B cell (primary cell): ENCODE measurements at regions not wholly inside any gene's neighbourhood (a gene's known extent, or its start where the extent isn't known, plus 50 kb on each side); places are given as distances from the start of the nearest gene placed in this dataset.

Source experiments
- ATAC-seq: fragments of 200-7000 bp; cut with Tn5 transposase; one replicate; pipeline ENCODE4 v1.10.0; 2021; ENCODE audit warnings: low read depth, mild to moderate bottlenecking, moderate number of reproducible peaks, moderate library complexity
- CTCF ChIA-PET: fragments of 350-600 bp; sonication (Branson Sonifier 250); formaldehyde crosslinking; loops from one replicate; lab custom pipeline; 2021; ENCODE audit warnings: antibody characterized with exemption, inconsistent platforms; lab: Charles Lee
- POLR2A ChIA-PET: fragments of 350-600 bp; sonication (Branson Sonifier 250); formaldehyde crosslinking; loops from one replicate; lab custom pipeline; 2021; ENCODE audit warnings: antibody characterized with exemption; lab: Charles Lee
- DNase-seq: peaks from one replicate; pipeline ENCODE4 v3.0.0; 2013
- H2AFZ ChIP-seq: 2 replicates; pipeline ENCODE4 v1.6.1; 2012; ENCODE audit warnings: mild to moderate bottlenecking, low read depth, low read length; ENCODE audit not compliant: insufficient read depth, poor library complexity, severe bottlenecking
- H3K27ac ChIP-seq, 2 donors: 1 replicate in 1 of 2; 2 replicates in 1 of 2; pipeline ENCODE4 v1.5.1; 2012 to 2013; ENCODE audit warnings: low read length in 2 of 2, mild to moderate bottlenecking in 2 of 2, moderate library complexity in 1 of 2
- H3K27me3 ChIP-seq, 4 experiments: fragments of 200-600 bp in 1 of 4; sonication (generic) in 1 of 4; replicated peaks in 1 of 4; 1 replicate in 2 of 4; 2 replicates in 2 of 4; pipeline versions ENCODE4 v1.6.1 to v1.7.0; 2013 to 2016; ENCODE audit warnings: low read length in 3 of 4, mild to moderate bottlenecking in 2 of 4, mixed read lengths in 1 of 4, moderate library complexity in 1 of 4; ENCODE audit not compliant: insufficient read depth in 4 of 4, control insufficient read depth in 3 of 4; ENCODE audit errors: control extremely low read depth in 1 of 4
- H3K36me3 ChIP-seq, 2 experiments: replicated peaks in 1 of 2; 1 replicate in 1 of 2; 2 replicates in 1 of 2; pipeline versions ENCODE4 v1.6.1 to v1.7.1; 2013; ENCODE audit warnings: low read length in 1 of 2; ENCODE audit not compliant: insufficient read depth in 2 of 2, control insufficient read depth in 1 of 2; ENCODE audit errors: control extremely low read depth in 1 of 2, extremely low read depth in 1 of 2
- H3K4me1 ChIP-seq, 2 donors: fragments of 200-600 bp in 1 of 2; sonication (generic) in 1 of 2; 1 replicate in 1 of 2; 2 replicates in 1 of 2; pipeline versions ENCODE4 v1.5.1 to v1.6.1; 2013 to 2017; ENCODE audit warnings: low read length in 2 of 2; ENCODE audit not compliant: control insufficient read depth in 2 of 2, insufficient read depth in 2 of 2
- H3K4me2 ChIP-seq: replicated peaks from 2 replicates; pipeline ENCODE3; 2012; ENCODE audit warnings: mild to moderate bottlenecking, low read depth, low read length; ENCODE audit not compliant: poor library complexity, severe bottlenecking
- H3K4me3 ChIP-seq, 5 experiments: fragments of 200-600 bp in 1 of 5; sonication (generic) in 1 of 5; 1 replicate in 3 of 5; 2 replicates in 2 of 5; pipeline versions ENCODE4 v1.5.1 to v1.7.0; 2011 to 2016; ENCODE audit warnings: low read length in 4 of 5, mild to moderate bottlenecking in 4 of 5, low read depth in 2 of 5, control low read depth in 1 of 5, moderate library complexity in 1 of 5; ENCODE audit not compliant: insufficient read depth in 1 of 5; ENCODE audit errors: control extremely low read depth in 1 of 5, extremely low read depth in 1 of 5
- H3K79me2 ChIP-seq: fragments of 200-600 bp; sonication (generic); one replicate; pipeline ENCODE4 v1.6.0; 2016; ENCODE audit warnings: low read length; ENCODE audit not compliant: control insufficient read depth, insufficient read depth
- H3K9ac ChIP-seq: fragments of 200-600 bp; sonication (generic); 2 replicates; pipeline ENCODE4 v1.6.1; 2017; ENCODE audit warnings: mild to moderate bottlenecking, low read length, moderate library complexity
- H3K9me3 ChIP-seq, 3 donors: one replicate each; pipeline versions ENCODE4 v1.6.1 to v1.7.1; 2013; ENCODE audit warnings: low read length in 2 of 3; ENCODE audit not compliant: control insufficient read depth in 2 of 3, insufficient read depth in 1 of 3; ENCODE audit errors: control extremely low read depth in 1 of 3
- H4K20me1 ChIP-seq: 2 replicates; pipeline ENCODE4 v1.6.0; 2012; ENCODE audit warnings: mild to moderate bottlenecking, low read length; ENCODE audit not compliant: insufficient read depth, control insufficient read depth, poor library complexity, severe bottlenecking
- H3K27ac Mint-ChIP-seq: one replicate; pipeline ENCODE4 v1.8.0; 2021; ENCODE audit warnings: mixed read lengths
- H3K27me3 Mint-ChIP-seq: one replicate; pipeline ENCODE4 v1.8.0; 2021; ENCODE audit warnings: mixed read lengths
- H3K4me1 Mint-ChIP-seq: one replicate; pipeline ENCODE4 v1.8.0; 2021; ENCODE audit warnings: mixed read lengths
- H3K4me3 Mint-ChIP-seq: one replicate; pipeline ENCODE4 v1.8.0; 2021; ENCODE audit warnings: mixed read lengths
- H3K9me3 Mint-ChIP-seq: one replicate; pipeline ENCODE4 v1.8.0; 2022; ENCODE audit warnings: mixed read lengths; ENCODE audit not compliant: insufficient read depth
- EZH2 ChIP-seq: IDR thresholded peaks from 2 replicates; pipeline ENCODE4 v1.6.1; 2012; ENCODE audit warnings: borderline replicate concordance, low read depth, mild to moderate bottlenecking, moderate library complexity, low read length; ENCODE audit not compliant: insufficient read depth, poor library complexity, severe bottlenecking
- WGBS: methylation state at CpG from one replicate; pipeline ENCODE4 v1.1.5; 2013; ENCODE audit warnings: missing lambda C conversion rate; ENCODE audit not compliant: insufficient coverage; 5-methylcytosine and 5-hydroxymethylcytosine counted together
- intact Hi-C: fragments of 100-400 bp; cut with micrococcal nuclease; formaldehyde crosslinking; loops from one replicate; pipeline ENCODE4 v1.10.0; 2022
- TF ChIP-seq, protein P1 (sequence below): fragments of 200-600 bp; IDR thresholded peaks from one replicate; pipeline ENCODE4 v1.8.0; 2022; ENCODE audit warnings: antibody characterized with exemption, mild to moderate bottlenecking

GRCh38 chr5:126357585-126358342 is 65.4 kb upstream of the GRAMD2B start:
- no peak overlapping the region for H3K4me3 Mint-ChIP-seq
- peaks cover 4% of the 10 kb centered on the region for H3K4me1 Mint-ChIP-seq
- no peaks in the 10 kb centered on the region for H3K4me1 ChIP-seq
- ATAC-seq (no peak), DNase-seq (no peak)
- ChIA-PET CTCF (interaction anchor here (1.4 to 7.2 kb wide), 2 partner anchors 18 to 181 kb away, joined by 4 to 23 read pairs; no protein-coding TSS in a partner anchor), POLR2A (no interaction called here)
- no peak overlapping the region for H3K27ac ChIP-seq
- H3K9me3 Mint-ChIP-seq: no peaks in the 10 kb centered on the region
- TF ChIP-seq, protein P1, sequence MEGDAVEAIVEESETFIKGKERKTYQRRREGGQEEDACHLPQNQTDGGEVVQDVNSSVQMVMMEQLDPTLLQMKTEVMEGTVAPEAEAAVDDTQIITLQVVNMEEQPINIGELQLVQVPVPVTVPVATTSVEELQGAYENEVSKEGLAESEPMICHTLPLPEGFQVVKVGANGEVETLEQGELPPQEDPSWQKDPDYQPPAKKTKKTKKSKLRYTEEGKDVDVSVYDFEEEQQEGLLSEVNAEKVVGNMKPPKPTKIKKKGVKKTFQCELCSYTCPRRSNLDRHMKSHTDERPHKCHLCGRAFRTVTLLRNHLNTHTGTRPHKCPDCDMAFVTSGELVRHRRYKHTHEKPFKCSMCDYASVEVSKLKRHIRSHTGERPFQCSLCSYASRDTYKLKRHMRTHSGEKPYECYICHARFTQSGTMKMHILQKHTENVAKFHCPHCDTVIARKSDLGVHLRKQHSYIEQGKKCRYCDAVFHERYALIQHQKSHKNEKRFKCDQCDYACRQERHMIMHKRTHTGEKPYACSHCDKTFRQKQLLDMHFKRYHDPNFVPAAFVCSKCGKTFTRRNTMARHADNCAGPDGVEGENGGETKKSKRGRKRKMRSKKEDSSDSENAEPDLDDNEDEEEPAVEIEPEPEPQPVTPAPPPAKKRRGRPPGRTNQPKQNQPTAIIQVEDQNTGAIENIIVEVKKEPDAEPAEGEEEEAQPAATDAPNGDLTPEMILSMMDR: no peak
- no peak for TF ChIP-seq EZH2
- WGBS: 100% methylated on average over 1 of the region's 4 CpGs
- H3K4me3 ChIP-seq: no peak overlapping the region
- H3K4me2 ChIP-seq: no peak overlapping the region
- no peaks in the 10 kb centered on the region for H3K27me3 ChIP-seq
- H3K27ac Mint-ChIP-seq: no peak overlapping the region
- no peak overlapping the region for H2AFZ ChIP-seq
- H3K27me3 Mint-ChIP-seq: peaks cover 23% of the 10 kb centered on the region
- H3K36me3 ChIP-seq: no peaks in the 10 kb centered on the region
- no peaks in the 10 kb centered on the region for H4K20me1 ChIP-seq
- H3K9ac ChIP-seq: no peak overlapping the region
- H3K79me2 ChIP-seq: no peaks in the 10 kb centered on the region
- intact Hi-C loops: no loop called here
- no peaks in the 10 kb centered on the region for H3K9me3 ChIP-seq

- CTCF ChIA-PET: interaction anchor here (1.4 to 7.2 kb wide), 2 partner anchors 19 to 181 kb away, joined by 4 to 23 read pairs; no protein-coding TSS in a partner anchor
- Mint-ChIP-seq H3K27ac (no peak overlapping the region), H3K4me1 (peaks cover 4% of the 10 kb centered on the region), H3K27me3 (peaks cover 23% of the 10 kb centered on the region), H3K4me3 (no peak overlapping the region), H3K9me3 (no peaks in the 10 kb centered on the region)
- H3K36me3 ChIP-seq: no peaks in the 10 kb centered on the region
- H3K4me3 ChIP-seq: no peak overlapping the region
- POLR2A ChIA-PET: no interaction called here
- intact Hi-C loops: no loop called here
- H3K9me3 ChIP-seq: no peaks in the 10 kb centered on the region
- H3K4me1 ChIP-seq: no peaks in the 10 kb centered on the region
- DNase-seq (no peak), ATAC-seq (no peak)
- WGBS: 28% methylated on average over 3 of the region's 4 CpGs
- TF ChIP-seq, protein P1: no peak
- TF ChIP-seq EZH2: no peak
- no peak overlapping the region for H3K27ac ChIP-seq
- no peak overlapping the region for H2AFZ ChIP-seq
- H3K9ac ChIP-seq: no peak overlapping the region
- no peaks in the 10 kb centered on the region for H3K79me2 ChIP-seq
- no peaks in the 10 kb centered on the region for H4K20me1 ChIP-seq
- no peaks in the 10 kb centered on the region for H3K27me3 ChIP-seq
- H3K4me2 ChIP-seq: no peak overlapping the region
These were observed 64.7 kb upstream of the GRAMD2B start for GRCh38 chr5:126358525-126358924.
